ENCODE measurements at regions not wholly inside any gene's neighbourhood (a gene's known extent, or its start where the extent isn't known, plus 50 kb on each side); places are given as distances from the start of the nearest gene placed in this dataset.
A peak's percentile ranks its signal among the peaks of the same experiment; 100 is the strongest.

GRCh38 chr2:160963957-160964356 is 196.3 kb upstream of the TANK start:
- H2AFZ ChIP-seq (ENCODE audit: low read length): no peak overlapping the region
- TF ChIP-seq EZH2phosphoT487 (IDR thresholded peaks at IDR 0.05; ENCODE audit: borderline replicate concordance) (no peak), CTCF (conservative IDR thresholded peaks at IDR 0.05; ENCODE audit: low read length) (no peak)

GRCh38 chr2:160967523-160967922 is 192.7 kb upstream of the TANK start:
- H3K4me3 ChIP-seq (ENCODE audit: low read length, poor library complexity, severe bottlenecking): no peak overlapping the region

More at GRCh38 chr2:160963957-160964356, 196.3 kb upstream of the TANK start:
- H3K36me3 ChIP-seq (ENCODE audit: insufficient read depth, low read length): no peaks in the 10 kb centered on the region
- no peaks in the 10 kb centered on the region for H3F3A ChIP-seq (ENCODE audit: low read depth)
- H3K27me3 ChIP-seq (ENCODE audit: insufficient read depth, low read length, poor library complexity, severe bottlenecking): no peaks in the 10 kb centered on the region
- H4K20me1 ChIP-seq (ENCODE audit: insufficient read depth, low read length, poor library complexity, severe bottlenecking): no peaks in the 10 kb centered on the region
- no peaks in the 10 kb centered on the region for H3K4me1 ChIP-seq (ENCODE audit: insufficient read depth, low read length, poor library complexity, severe bottlenecking)
- H3K4me2 ChIP-seq (ENCODE audit: low read depth, low read length, poor library complexity, severe bottlenecking): no peak overlapping the region
- no peaks in the 10 kb centered on the region for H3K9me3 ChIP-seq (ENCODE audit: insufficient read depth, low read depth, low read length)
- no peaks in the 10 kb centered on the region for H3K9me2 ChIP-seq (replicated peaks; ENCODE audit: low read depth, low read length)
- no peak overlapping the region for H3K4me3 ChIP-seq (ENCODE audit: low read length, poor library complexity, severe bottlenecking)
- no peak overlapping the region for H3K9ac ChIP-seq (ENCODE audit: low read depth, low read length, poor library complexity, severe bottlenecking)
- H3K79me2 ChIP-seq (ENCODE audit: insufficient read depth, low read length): no peaks in the 10 kb centered on the region

GRCh38 chr2:160968183-160968582 is 192.0 kb upstream of the TANK start:
- Histone ChIP-seq H3K9ac (ENCODE audit: low read depth, low read length, poor library complexity, severe bottlenecking) (no peak overlapping the region), H3K36me3 (ENCODE audit: insufficient read depth, low read length) (no peaks in the 10 kb centered on the region), H3K4me2 (ENCODE audit: low read depth, low read length, poor library complexity, severe bottlenecking) (no peak overlapping the region), H3K27me3 (ENCODE audit: insufficient read depth, low read length, poor library complexity, severe bottlenecking) (no peaks in the 10 kb centered on the region), H3K79me2 (ENCODE audit: insufficient read depth, low read length) (no peaks in the 10 kb centered on the region), H4K20me1 (ENCODE audit: insufficient read depth, low read length, poor library complexity, severe bottlenecking) (no peaks in the 10 kb centered on the region), H3K9me3 (ENCODE audit: insufficient read depth, low read depth, low read length) (no peaks in the 10 kb centered on the region), H2AFZ (ENCODE audit: low read length) (peak overlapping the region; percentile 21; the same call in 1 of the 2 replicates), H3K4me1 (ENCODE audit: insufficient read depth, low read length, poor library complexity, severe bottlenecking) (no peaks in the 10 kb centered on the region), H3K4me3 (ENCODE audit: low read length, poor library complexity, severe bottlenecking) (no peak overlapping the region), H3K9me2 (replicated peaks; ENCODE audit: low read depth, low read length) (no peaks in the 10 kb centered on the region), H3F3A (ENCODE audit: low read depth) (no peaks in the 10 kb centered on the region)
- TF ChIP-seq CTCF (conservative IDR thresholded peaks at IDR 0.05; ENCODE audit: low read length) (no peak), EZH2phosphoT487 (IDR thresholded peaks at IDR 0.05; ENCODE audit: borderline replicate concordance) (no peak)

More at GRCh38 chr2:160967523-160967922, 192.7 kb upstream of the TANK start:
- no peaks in the 10 kb centered on the region for H3K79me2 ChIP-seq (ENCODE audit: insufficient read depth, low read length)
- no peak overlapping the region for H3K9ac ChIP-seq (ENCODE audit: low read depth, low read length, poor library complexity, severe bottlenecking)
- TF ChIP-seq EZH2phosphoT487 (IDR thresholded peaks at IDR 0.05; ENCODE audit: borderline replicate concordance) (no peak), CTCF (conservative IDR thresholded peaks at IDR 0.05; ENCODE audit: low read length) (no peak)
- H3K9me3 ChIP-seq (ENCODE audit: insufficient read depth, low read depth, low read length): no peaks in the 10 kb centered on the region
- no peaks in the 10 kb centered on the region for H3K9me2 ChIP-seq (replicated peaks; ENCODE audit: low read depth, low read length)
- no peaks in the 10 kb centered on the region for H3K27me3 ChIP-seq (ENCODE audit: insufficient read depth, low read length, poor library complexity, severe bottlenecking)
- H3K4me2 ChIP-seq (ENCODE audit: low read depth, low read length, poor library complexity, severe bottlenecking): no peak overlapping the region
- H3K36me3 ChIP-seq (ENCODE audit: insufficient read depth, low read length): no peaks in the 10 kb centered on the region
- H2AFZ ChIP-seq (ENCODE audit: low read length): peak overlapping the region; percentile 30; the same call in 1 of the 2 replicates
- H3K4me1 ChIP-seq (ENCODE audit: insufficient read depth, low read length, poor library complexity, severe bottlenecking): no peaks in the 10 kb centered on the region
- no peaks in the 10 kb centered on the region for H3F3A ChIP-seq (ENCODE audit: low read depth)
- H4K20me1 ChIP-seq (ENCODE audit: insufficient read depth, low read length, poor library complexity, severe bottlenecking): no peaks in the 10 kb centered on the region

All from Loucy (cell line).